ENCODE measurements at regions not wholly inside any gene's neighbourhood (a gene's known extent, or its start where the extent isn't known, plus 50 kb on each side); places are given as distances from the start of the nearest gene placed in this dataset.

DNA sequence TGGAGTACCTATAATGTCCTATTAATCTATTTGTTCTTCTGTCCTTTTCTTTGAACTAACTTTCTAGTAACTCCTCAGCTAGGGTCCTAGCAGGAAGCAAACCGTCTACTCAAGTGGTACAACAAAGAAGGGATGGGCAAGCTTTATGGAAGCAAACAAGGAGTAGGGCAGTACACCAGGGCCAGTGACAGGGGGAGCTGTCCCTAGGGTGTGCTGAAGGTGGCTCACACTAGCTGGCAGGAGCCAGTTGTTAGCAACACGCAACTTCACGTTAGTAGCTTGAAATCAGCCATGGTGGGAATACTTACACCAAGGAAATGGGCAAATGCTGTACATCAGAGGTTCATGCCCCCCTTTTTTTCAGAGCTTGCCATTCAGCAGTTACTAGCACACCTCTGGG lies 74.0 kb upstream of the EYA2 start:
- DNase-seq, result no peak
- Mint-ChIP-seq H3K4me3 (no peak overlapping the region), H3K36me3 (peaks cover 0 to 3% (median 0%) of the 10 kb centered on the region in 3 donors), H3K27ac (no peak overlapping the region), H3K4me1 (no peaks in the 10 kb centered on the region), H3K27me3 (peaks cover 7 to 56% (median 19%) of the 10 kb centered on the region in 5 donors), H3K9me3 (peaks cover 0 to 10% (median 3%) of the 10 kb centered on the region in 9 donors)
- POLR2A ChIA-PET, result no interaction called here
- ATAC-seq, result no peak

DNA sequence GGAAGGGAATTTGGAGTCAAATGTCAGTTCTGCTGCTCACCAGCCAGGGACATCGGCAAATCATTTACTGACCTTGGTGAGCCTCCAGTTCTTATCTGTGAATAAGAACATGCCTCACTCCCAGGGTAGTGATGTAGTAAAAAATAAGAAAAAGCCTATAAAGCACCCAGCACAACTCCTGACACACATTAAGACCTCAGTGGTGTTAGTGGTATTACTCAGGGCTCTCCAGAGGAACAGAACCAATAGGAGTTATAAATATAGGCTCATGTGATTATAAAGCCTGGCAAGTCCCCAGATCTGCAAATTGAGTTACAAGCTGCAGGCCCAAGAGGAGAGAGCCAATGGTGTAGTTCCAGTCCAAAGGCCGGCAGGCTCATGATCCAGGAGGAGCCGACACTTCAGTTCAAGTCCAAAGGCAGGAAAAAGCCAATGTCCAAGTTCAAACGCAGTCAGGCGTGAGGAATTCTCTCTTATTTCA lies 71.3 kb upstream of the EYA2 start:
- no peaks in the 10 kb centered on the region for H3K4me1 Mint-ChIP-seq
- peaks cover 0 to 10% (median 5%) of the 10 kb centered on the region in 9 donors for H3K9me3 Mint-ChIP-seq
- ATAC-seq, result no peak
- H3K4me3 Mint-ChIP-seq, result no peak overlapping the region
- no peak for DNase-seq
- peaks cover 0 to 3% (median 0%) of the 10 kb centered on the region in 3 donors for H3K36me3 Mint-ChIP-seq
- peaks cover 8 to 50% (median 16%) of the 10 kb centered on the region in 5 donors for H3K27me3 Mint-ChIP-seq
- POLR2A ChIA-PET, result no interaction called here
- no peak overlapping the region for H3K27ac Mint-ChIP-seq

DNA sequence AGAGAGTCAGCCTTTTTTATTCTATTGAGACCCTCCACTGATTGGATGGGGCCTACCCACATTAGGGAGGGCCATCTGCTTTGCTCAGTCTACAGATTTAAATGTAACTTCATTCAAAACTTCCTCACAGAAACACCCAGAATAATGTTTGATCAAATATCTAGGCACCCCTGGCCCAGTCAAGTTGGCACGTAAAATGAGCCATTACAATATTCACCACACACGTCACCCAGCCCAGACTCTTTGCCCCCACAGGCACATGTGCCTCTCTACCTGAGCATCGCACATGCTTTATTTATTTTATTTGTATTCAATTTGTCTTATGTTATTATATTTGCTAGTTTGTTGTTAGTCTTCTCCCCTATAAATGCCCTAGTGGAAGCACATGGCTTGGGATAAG lies 70.9 kb upstream of the EYA2 start:
- H3K27ac Mint-ChIP-seq, result no peak overlapping the region
- H3K4me3 Mint-ChIP-seq, result no peak overlapping the region
- H3K9me3 Mint-ChIP-seq, result peaks cover 0 to 10% (median 5%) of the 10 kb centered on the region in 9 donors
- H3K27me3 Mint-ChIP-seq, result peaks cover 6 to 53% (median 16%) of the 10 kb centered on the region in 5 donors
- H3K36me3 Mint-ChIP-seq, result peaks cover 0 to 3% (median 0%) of the 10 kb centered on the region in 3 donors
- DNase-seq (no peak), ATAC-seq (no peak)
- POLR2A ChIA-PET, result no interaction called here
- H3K4me1 Mint-ChIP-seq, result no peaks in the 10 kb centered on the region

DNA sequence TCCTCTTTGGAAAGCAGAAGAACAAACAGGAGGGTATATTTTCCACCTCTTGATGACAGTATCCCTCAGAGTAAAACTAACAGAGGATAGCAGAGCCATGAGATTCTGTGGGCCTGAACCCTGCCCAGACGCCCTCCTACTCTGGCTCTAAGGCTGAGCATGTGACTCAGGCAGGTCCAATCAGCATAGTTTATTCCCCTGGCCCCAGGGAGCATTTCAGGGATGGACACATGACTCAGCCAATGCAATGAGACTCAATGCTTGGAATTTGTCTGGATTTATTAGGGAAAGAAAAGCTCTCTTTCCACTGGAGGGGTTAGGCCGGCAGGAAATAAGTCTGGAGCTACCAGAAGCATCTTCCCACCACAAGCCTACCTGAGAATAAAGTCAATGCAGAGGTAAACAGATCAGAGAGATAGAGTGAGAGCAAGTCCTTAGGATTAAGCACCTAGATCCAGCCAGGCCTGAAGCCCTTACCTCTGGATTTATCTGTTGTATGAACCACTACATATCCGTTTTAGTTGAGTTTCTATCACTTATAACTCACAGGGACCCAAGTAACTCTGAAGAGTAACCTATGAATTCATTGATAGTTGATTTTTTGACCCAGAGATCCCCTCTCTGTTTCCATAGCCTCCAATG lies 68.2 kb upstream of the EYA2 start:
- Mint-ChIP-seq H3K4me1 (no peaks in the 10 kb centered on the region), H3K4me3 (no peak overlapping the region), H3K27ac (no peak overlapping the region), H3K9me3 (peaks cover 0 to 10% (median 5%) of the 10 kb centered on the region in 9 donors), H3K36me3 (peaks cover 0 to 3% (median 0%) of the 10 kb centered on the region in 3 donors), H3K27me3 (peaks cover 6 to 41% (median 19%) of the 10 kb centered on the region in 5 donors)
- no peak for DNase-seq
- ATAC-seq, result no peak
- POLR2A ChIA-PET, result no interaction called here

DNA sequence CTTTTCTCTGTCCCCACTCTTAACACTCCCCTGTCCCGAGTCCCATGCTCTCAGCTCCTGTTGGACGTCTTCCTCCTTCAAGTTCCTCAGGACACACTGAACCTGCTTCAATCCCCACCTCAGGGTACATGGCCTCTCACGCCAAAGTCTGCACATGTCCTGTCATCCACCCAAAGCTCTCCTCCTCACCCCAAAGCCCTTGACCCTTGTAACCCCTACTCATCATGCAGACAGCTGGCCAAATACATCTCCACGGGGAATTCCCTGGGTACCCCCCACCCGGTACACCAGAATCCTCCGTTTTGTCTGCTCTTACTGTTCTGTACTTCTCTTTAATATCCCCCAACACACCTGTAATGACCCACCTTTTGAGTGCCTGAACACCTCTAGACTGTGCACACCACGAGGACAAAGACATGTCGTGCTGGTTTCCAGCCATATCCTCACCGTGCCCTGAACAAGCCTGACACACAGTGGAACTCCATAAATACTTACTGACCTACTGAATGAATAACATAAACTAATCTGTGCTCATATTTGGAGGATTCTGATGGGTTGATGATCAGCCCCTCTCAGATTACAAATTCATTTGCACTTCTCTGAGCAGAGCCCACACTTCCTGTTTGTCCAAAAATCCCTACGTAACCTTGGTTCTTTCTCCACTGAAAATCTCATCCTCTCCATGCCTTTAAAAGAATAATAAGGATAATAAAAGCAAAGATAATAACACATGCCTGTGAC lies 66.8 kb upstream of the EYA2 start:
- Mint-ChIP-seq H3K4me3 (no peak overlapping the region), H3K27me3 (peaks cover 6 to 42% (median 19%) of the 10 kb centered on the region in 5 donors), H3K27ac (no peak overlapping the region), H3K9me3 (peaks cover 0 to 10% (median 5%) of the 10 kb centered on the region in 9 donors), H3K4me1 (no peaks in the 10 kb centered on the region), H3K36me3 (peaks cover 0 to 3% (median 0%) of the 10 kb centered on the region in 3 donors)
- DNase-seq (no peak), ATAC-seq (no peak)
- POLR2A ChIA-PET, result no interaction called here

DNA sequence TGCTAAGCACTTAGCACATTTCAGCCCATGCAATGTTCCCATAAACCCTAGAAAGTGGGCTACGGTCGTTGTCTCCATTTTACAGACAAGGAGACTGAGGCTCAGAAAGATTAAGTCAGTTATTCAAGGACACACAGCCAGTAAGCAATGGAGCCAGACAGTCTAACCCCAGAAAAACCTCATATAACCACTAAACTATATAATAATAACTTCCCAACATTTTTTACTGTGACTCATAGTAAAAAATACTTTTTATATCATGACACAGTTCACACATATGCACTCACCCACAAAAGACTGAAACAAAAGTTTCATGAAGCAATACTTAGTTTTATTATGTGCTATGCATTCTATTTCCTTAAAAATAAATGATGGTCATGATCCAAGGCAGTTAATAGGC lies 66.2 kb upstream of the EYA2 start:
- H3K9me3 Mint-ChIP-seq, result peaks cover 0 to 10% (median 5%) of the 10 kb centered on the region in 9 donors
- ATAC-seq, result no peak
- no peak for DNase-seq
- POLR2A ChIA-PET, result no interaction called here
- H3K27me3 Mint-ChIP-seq, result peaks cover 6 to 40% (median 19%) of the 10 kb centered on the region in 5 donors
- H3K4me1 Mint-ChIP-seq, result no peaks in the 10 kb centered on the region
- no peak overlapping the region for H3K4me3 Mint-ChIP-seq
- H3K36me3 Mint-ChIP-seq, result peaks cover 0 to 3% (median 0%) of the 10 kb centered on the region in 3 donors
- H3K27ac Mint-ChIP-seq, result no peak overlapping the region

DNA sequence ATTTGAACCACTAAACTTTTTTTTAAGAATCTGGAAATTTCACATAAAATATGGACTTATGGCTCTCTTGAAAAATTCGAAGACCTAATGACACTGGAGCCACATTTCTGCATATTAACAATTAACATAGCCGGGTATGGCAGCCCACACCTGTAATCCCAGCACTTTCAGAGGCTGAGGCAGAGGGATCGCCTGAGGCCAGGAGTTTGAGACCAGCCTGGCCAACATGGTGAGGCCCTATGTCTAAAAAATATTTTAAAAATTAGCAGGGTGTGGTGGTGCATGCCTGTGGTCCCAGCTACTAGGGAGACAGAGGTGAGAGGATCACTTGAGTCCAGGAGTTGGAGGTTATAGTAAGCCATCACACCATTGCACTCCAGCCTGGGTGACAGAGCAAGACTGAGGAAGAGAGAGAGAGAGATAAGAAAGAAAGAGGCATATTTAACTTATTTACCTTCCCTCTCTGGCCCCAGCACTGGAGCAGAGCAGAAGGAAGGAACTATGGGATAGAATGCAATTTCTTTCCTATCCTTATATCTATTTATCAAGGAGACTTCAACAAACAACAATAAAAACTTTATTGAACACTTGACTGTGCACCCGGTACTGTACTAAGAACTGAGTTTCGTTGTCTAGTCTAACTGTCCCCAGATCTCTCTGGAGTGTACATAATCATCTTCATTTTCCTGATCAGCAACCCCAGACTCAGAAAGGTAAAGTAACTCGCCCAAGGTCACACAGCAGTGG lies 63.6 kb upstream of the EYA2 start:
- H3K4me3 Mint-ChIP-seq, result no peak overlapping the region
- POLR2A ChIA-PET, result no interaction called here
- no peaks in the 10 kb centered on the region for H3K36me3 Mint-ChIP-seq
- H3K27me3 Mint-ChIP-seq, result peaks cover 7 to 33% (median 20%) of the 10 kb centered on the region in 5 donors
- DNase-seq (no peak), ATAC-seq (no peak)
- H3K27ac Mint-ChIP-seq, result no peak overlapping the region
- peaks cover 0 to 5% (median 0%) of the 10 kb centered on the region in 9 donors for H3K9me3 Mint-ChIP-seq
- H3K4me1 Mint-ChIP-seq, result no peaks in the 10 kb centered on the region

DNA sequence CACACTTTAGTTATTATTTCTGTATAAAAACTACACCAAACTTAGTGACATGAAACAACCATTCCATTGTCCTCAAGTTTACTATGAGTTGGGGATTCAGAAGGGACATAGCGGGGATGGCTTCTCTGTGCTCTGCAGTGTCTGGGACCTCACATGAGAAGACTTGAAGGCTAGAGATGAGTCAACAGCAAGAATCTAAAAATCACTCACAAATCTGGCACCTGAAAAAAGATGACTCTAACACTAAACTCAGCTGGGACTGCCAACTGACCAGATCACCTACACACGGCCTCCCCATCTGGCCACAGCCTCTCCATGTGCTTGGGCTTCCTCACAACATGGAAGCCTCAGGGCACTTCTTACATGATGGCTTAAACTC lies 63.0 kb upstream of the EYA2 start:
- no peak overlapping the region for H3K4me3 Mint-ChIP-seq
- peaks cover 0 to 5% (median 0%) of the 10 kb centered on the region in 9 donors for H3K9me3 Mint-ChIP-seq
- no peak overlapping the region for H3K27ac Mint-ChIP-seq
- ATAC-seq (no peak), DNase-seq (no peak)
- H3K4me1 Mint-ChIP-seq, result no peaks in the 10 kb centered on the region
- peaks cover 9 to 35% (median 22%) of the 10 kb centered on the region in 5 donors for H3K27me3 Mint-ChIP-seq
- POLR2A ChIA-PET, result no interaction called here
- no peaks in the 10 kb centered on the region for H3K36me3 Mint-ChIP-seq

DNA sequence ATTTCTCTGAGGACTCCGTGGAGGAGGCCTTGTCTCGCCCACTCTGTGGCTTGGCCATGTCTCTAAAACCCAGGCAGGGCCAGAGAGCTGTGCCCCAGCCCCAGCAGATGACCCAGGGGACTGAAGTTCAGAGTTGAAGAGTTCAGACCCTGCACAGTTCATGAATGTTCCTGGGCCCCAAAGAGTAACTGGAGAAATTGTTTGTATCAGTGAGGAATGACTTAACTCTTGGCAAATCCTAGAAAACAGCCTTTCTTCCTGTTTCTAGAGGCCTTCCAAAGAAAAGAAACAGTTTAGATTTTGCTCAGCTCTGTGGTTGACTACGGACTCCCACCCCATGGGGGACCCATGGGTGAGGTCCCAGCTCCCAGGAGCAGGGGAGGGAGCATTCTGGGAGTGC lies 62.1 kb upstream of the EYA2 start:
- no peak overlapping the region for H3K4me3 Mint-ChIP-seq
- H3K36me3 Mint-ChIP-seq, result no peaks in the 10 kb centered on the region
- H3K9me3 Mint-ChIP-seq, result peaks cover 0 to 5% (median 0%) of the 10 kb centered on the region in 9 donors
- H3K4me1 Mint-ChIP-seq, result no peaks in the 10 kb centered on the region
- no peak for DNase-seq
- POLR2A ChIA-PET, result no interaction called here
- ATAC-seq, result no peak
- H3K27ac Mint-ChIP-seq, result no peak overlapping the region
- peaks cover 16 to 36% (median 24%) of the 10 kb centered on the region in 5 donors for H3K27me3 Mint-ChIP-seq

DNA sequence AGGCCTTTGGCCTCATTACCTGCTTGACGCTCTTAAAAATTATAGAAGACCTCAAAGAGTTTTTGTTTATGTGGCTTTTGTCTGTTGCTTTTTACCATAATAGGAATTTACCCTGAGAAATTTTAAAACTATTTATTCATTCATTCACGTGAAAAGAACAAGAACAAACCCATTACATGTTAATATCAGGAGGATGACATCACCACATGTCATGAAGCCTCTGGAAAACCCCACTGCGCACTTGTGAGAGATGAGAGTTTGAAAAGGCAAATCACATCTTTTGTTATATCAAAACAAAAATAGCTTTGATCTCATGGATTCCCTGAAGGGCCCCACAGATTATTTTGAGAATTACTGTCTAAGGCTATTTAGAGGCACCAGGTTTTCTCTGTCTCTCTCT lies 61.3 kb upstream of the EYA2 start:
- Mint-ChIP-seq H3K36me3 (no peaks in the 10 kb centered on the region), H3K9me3 (peaks cover 0 to 5% (median 0%) of the 10 kb centered on the region in 9 donors), H3K4me1 (no peaks in the 10 kb centered on the region), H3K27ac (no peak overlapping the region), H3K27me3 (peaks cover 18 to 34% (median 22%) of the 10 kb centered on the region in 5 donors), H3K4me3 (no peak overlapping the region)
- POLR2A ChIA-PET, result no interaction called here
- ATAC-seq (no peak), DNase-seq (no peak)

DNA sequence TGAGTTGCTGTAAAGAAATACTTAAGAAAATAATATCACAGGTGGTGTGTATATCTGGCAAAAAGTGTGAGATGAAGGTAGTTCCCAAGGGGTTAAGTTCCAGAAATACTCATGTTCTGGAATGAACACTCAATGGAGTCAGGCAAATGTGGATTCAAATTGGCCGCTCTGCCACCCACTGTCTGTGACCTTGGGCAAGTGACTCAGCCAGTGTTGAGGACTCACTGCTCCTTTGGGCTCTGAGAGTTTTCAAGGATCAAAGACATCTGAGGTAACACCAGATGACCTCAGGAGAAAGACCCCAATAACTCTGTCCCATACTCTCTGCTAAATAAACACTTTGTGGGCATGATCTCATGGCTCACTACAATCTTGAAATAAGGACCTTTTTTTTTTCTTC lies 59.2 kb upstream of the EYA2 start:
- Mint-ChIP-seq H3K4me3 (no peak overlapping the region), H3K36me3 (no peaks in the 10 kb centered on the region), H3K27me3 (peaks cover 17 to 31% (median 22%) of the 10 kb centered on the region in 5 donors), H3K27ac (no peak overlapping the region), H3K4me1 (no peaks in the 10 kb centered on the region), H3K9me3 (peaks cover 0 to 5% (median 0%) of the 10 kb centered on the region in 9 donors)
- POLR2A ChIA-PET, result no interaction called here
- DNase-seq (no peak), ATAC-seq (no peak)

DNA sequence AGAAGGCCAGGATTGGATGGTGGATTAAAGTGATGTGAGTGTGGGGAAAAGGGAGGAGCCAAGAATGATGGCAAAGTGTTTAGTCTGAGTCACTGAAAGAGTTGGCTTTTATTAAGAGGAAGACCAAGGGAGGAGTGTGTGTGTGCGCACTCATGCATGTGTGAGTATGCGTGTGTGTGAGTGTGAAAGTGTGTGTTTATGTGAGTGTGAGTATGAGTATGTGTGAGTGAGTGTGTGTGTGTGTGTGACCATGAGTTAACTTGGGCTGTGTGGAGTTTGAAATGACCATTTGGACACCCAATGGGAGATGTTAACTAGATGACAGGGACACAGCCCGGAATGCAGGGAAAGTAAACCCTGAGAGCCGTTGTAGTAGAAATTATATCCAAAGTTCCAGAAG lies 57.6 kb upstream of the EYA2 start:
- H3K36me3 Mint-ChIP-seq, result no peaks in the 10 kb centered on the region
- H3K4me1 Mint-ChIP-seq, result no peaks in the 10 kb centered on the region
- peaks cover 0 to 2% (median 0%) of the 10 kb centered on the region in 9 donors for H3K9me3 Mint-ChIP-seq
- no peak overlapping the region for H3K27ac Mint-ChIP-seq
- no peak overlapping the region for H3K4me3 Mint-ChIP-seq
- H3K27me3 Mint-ChIP-seq, result peaks cover 17 to 31% (median 24%) of the 10 kb centered on the region in 5 donors
- DNase-seq (no peak), ATAC-seq (no peak)
- POLR2A ChIA-PET, result no interaction called here

DNA sequence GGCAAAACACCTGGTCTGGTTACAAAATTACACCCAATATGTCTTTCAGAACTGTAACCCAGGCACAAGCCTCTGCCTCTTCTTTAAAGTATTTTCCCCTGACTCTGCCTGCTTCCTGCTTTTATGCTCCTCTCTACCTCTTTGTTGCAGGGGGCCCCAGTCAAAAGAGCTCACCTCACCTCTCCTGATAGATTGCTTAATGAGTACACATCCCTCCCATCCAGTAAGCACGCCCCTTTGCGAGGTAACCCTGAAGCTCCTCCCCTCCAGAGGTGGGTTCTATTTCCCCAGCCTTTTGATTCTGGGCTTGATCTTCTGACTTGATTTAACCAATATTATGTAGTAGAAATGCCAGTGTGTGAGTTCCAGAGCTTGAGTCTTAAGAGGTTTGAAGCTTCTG lies 56.6 kb upstream of the EYA2 start:
- POLR2A ChIA-PET, result no interaction called here
- DNase-seq (no peak), ATAC-seq (no peak)
- Mint-ChIP-seq H3K27me3 (peaks cover 17 to 31% (median 24%) of the 10 kb centered on the region in 5 donors), H3K4me3 (no peak overlapping the region), H3K36me3 (no peaks in the 10 kb centered on the region), H3K9me3 (peaks cover 0 to 2% (median 0%) of the 10 kb centered on the region in 9 donors), H3K4me1 (no peaks in the 10 kb centered on the region), H3K27ac (no peak overlapping the region)
